VCaP (cell line): ENCODE measurements at regions not wholly inside any gene's neighbourhood (a gene's known extent, or its start where the extent isn't known, plus 50 kb on each side); places are given as distances from the start of the nearest gene placed in this dataset.

ENCODE experiments used
- H3K27ac ChIP-seq: fragments of 450-650 bp; 2 replicates; pipeline ENCODE4 v1.5.1; 2017
- TF ChIP-seq, protein P1 (sequence below): fragments of 450-650 bp; conservative IDR thresholded peaks from 2 replicates; pipeline ENCODE4 v1.5.1; 2017; ENCODE audit warnings: mild to moderate bottlenecking, moderate library complexity

DNA sequence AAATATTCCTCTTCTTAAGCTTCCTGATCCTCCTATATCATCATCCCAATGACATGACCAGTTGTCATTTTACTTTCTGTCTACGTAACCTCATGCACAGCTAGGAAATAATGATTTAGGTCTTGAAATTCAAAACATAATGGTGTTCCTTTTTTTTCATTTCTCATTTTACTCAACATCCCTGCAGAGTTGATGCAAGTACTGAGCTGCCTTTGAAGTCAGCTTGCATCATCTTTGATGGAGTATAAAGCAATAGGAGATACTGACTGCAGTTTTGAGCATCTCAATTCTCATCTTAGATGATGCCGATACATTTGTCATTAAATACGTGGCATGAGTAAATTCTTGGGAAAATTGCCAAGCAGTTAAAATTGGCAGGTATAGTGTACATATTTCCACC is 346.1 kb downstream of the ZIC1 start:
- H3K27ac ChIP-seq = no peak overlapping the region
- TF ChIP-seq, protein P1, sequence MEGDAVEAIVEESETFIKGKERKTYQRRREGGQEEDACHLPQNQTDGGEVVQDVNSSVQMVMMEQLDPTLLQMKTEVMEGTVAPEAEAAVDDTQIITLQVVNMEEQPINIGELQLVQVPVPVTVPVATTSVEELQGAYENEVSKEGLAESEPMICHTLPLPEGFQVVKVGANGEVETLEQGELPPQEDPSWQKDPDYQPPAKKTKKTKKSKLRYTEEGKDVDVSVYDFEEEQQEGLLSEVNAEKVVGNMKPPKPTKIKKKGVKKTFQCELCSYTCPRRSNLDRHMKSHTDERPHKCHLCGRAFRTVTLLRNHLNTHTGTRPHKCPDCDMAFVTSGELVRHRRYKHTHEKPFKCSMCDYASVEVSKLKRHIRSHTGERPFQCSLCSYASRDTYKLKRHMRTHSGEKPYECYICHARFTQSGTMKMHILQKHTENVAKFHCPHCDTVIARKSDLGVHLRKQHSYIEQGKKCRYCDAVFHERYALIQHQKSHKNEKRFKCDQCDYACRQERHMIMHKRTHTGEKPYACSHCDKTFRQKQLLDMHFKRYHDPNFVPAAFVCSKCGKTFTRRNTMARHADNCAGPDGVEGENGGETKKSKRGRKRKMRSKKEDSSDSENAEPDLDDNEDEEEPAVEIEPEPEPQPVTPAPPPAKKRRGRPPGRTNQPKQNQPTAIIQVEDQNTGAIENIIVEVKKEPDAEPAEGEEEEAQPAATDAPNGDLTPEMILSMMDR = no peak

DNA sequence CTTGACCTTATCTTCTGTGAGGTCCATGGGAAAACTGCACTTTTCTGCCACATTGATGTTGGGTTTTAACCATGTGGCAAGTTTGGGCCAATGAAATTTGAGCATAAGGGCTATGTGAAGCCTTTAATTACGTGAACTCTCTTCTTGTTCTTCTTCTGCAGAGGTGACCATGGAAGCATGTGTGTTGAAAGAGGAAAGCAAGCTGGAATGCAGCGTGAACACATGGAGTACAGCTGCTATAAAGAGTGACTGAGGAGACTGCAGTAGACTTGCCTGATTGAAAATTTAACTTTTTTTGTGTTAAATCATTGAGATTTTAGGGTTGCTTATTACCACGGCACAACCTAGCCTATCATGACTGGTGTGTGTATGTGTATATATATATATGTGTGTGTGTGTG is 347.3 kb downstream of the ZIC1 start:
- TF ChIP-seq, protein P1 = no peak
- H3K27ac ChIP-seq = no peak overlapping the region

DNA sequence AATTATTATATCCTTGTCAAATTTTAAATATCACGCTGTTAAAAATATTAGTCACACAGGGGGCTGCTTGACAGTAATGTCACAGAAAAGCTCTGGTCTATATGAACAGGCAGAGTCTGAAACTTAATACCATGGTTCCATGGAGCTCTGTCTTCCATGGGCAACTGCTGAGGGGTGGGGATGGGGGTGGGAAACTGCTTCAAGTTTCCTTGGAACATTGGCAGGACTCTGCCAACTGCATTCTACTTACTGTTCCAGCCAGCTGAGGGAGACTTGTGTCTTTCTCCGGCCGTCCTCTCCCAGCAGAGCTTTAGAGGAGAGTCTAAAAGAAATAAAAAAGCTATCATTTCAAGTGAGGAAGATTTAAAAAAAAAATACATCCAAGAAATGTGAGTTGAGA is 348.7 kb downstream of the ZIC1 start:
- TF ChIP-seq, protein P1 = no peak
- H3K27ac ChIP-seq = no peak overlapping the region

DNA sequence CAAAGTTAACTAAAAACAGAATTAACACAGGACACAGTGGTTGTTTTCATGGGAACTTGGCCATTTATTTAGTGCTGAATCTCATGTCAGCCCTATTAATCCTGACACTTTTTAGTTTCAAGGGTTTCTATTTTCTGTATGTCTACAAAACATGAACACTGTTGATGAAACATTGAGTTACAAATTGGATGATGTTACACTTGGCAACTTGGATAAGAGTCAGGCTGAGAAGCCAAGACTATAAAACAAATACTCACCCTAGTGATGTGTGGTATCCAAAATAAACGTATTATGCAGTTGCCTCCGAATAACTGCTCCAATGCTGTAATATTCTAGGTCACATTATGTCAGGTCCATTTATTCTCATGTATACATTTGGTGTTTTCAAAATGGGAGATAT is 349.6 kb downstream of the ZIC1 start:
- TF ChIP-seq, protein P1 = no peak
- no peak overlapping the region for H3K27ac ChIP-seq

DNA sequence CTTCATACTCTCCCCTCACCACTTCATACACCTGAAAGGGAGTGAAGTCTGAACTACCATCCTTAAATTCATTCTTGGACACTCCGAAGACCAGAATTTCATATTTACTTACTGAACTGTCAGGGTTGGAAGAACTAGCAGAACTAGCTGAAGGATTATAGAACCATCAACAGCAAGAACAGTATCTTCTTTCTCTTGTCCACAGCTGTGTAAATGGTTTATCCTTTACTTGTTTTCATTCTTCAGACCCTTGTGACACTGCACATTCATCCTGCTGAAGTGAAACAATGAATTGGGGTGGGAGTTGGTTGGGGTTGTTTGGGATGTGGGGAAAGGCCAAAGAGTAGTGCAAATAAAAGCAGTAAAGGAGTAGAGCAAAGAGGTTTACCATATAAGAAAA is 350.9 kb downstream of the ZIC1 start:
- H3K27ac ChIP-seq = no peak overlapping the region
- TF ChIP-seq, protein P1 = no peak

DNA sequence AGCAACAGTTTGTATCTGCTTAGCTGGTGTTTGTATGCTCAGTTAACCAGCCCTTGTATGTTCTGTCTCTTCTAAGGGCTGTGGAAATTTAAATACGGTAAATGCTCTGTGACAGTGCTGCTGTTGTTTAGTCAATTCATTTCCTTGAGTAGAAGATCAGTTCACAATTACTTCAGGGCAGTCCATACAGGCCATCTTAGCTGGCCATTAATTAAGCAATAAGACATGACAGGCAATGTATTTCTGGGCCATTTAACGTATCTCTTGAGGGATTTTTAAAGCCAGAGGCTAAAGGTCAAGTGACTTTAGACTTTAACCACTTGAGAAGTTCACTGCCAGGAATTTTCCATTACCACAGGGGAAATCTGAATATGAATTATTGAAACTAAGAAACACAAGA is 351.8 kb downstream of the ZIC1 start:
- H3K27ac ChIP-seq = no peak overlapping the region
- TF ChIP-seq, protein P1 = no peak

DNA sequence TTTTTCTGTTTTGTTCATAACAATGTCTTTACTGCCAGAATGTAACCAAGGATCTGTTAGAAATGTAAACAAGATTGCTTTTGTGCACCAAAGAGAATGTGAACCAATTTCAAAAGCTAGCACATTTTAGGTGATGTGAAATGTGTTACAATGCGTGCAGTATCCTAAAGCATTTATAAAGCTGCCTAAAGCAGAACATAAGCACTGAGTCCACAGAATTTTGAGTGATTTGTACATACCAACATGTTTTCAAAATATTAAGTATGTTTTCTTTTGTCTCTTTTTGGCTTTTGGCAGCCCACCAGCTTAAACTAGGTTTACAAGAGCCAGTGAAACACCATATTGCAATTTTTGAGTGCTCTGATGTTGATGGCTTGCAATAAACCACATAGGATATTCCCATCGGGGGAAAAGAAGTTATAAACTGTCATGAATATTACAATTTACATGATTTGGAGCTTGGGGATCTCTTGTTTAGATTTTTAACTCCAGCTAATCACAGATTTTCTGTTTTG is 364.0 kb downstream of the ZIC1 start:
- no peak overlapping the region for H3K27ac ChIP-seq
- TF ChIP-seq, protein P1 = no peak
